Muscle of leg (tissue), 3 donors: ENCODE measurements at regions not wholly inside any gene's neighbourhood (a gene's known extent, or its start where the extent isn't known, plus 50 kb on each side); places are given as distances from the start of the nearest gene placed in this dataset.
"Not testable (repeated sequence)": the region's sequence is repeated elsewhere in the genome, so short reads cannot be mapped to it uniquely, and the experiment has no call there.

ENCODE experiments used
- DNase-seq: peaks from one replicate; pipeline ENCODE4 v3.0.0; 2013
- H3K27ac ChIP-seq: one replicate; pipeline ENCODE4 v1.5.1; 2013; ENCODE audit warnings: mild to moderate bottlenecking, low read length, control low read depth
- H3K27me3 ChIP-seq: one replicate; pipeline ENCODE4 v1.6.1; 2013; ENCODE audit warnings: low read length; ENCODE audit not compliant: control insufficient read depth, insufficient read depth
- H3K36me3 ChIP-seq: one replicate; pipeline ENCODE4 v1.6.1; 2013; ENCODE audit warnings: low read length; ENCODE audit not compliant: control insufficient read depth, insufficient read depth
- H3K4me1 ChIP-seq: one replicate; pipeline ENCODE4 v1.6.1; 2013; ENCODE audit warnings: low read length; ENCODE audit not compliant: control insufficient read depth, insufficient read depth
- H3K4me3 ChIP-seq: one replicate; pipeline ENCODE4 v1.5.1; 2013; ENCODE audit warnings: low read length, control low read depth
- H3K9me3 ChIP-seq: replicated peaks from 2 replicates; pipeline ENCODE4 v1.6.1; 2013; ENCODE audit warnings: low read depth, low read length; ENCODE audit not compliant: control insufficient read depth
- WGBS: methylation state at CpG from one replicate; pipeline ENCODE4 v1.1.5; 2013; ENCODE audit warnings: missing lambda C conversion rate; ENCODE audit not compliant: insufficient coverage; 5-methylcytosine and 5-hydroxymethylcytosine counted together

GRCh38 chr13:75961911-75962310 is 325.8 kb downstream of the LMO7 start:
- DNase-seq, result peak; percentile 47
- H3K4me3 ChIP-seq, result no peak overlapping the region
- H3K27me3 ChIP-seq, result no peaks in the 10 kb centered on the region
- no peaks in the 10 kb centered on the region for H3K36me3 ChIP-seq
- H3K27ac ChIP-seq, result no peak overlapping the region
- H3K9me3 ChIP-seq, result no peaks in the 10 kb centered on the region
- no CpG with 5 or more reads among the region's 2 CpGs for WGBS
- no peaks in the 10 kb centered on the region for H3K4me1 ChIP-seq

DNA sequence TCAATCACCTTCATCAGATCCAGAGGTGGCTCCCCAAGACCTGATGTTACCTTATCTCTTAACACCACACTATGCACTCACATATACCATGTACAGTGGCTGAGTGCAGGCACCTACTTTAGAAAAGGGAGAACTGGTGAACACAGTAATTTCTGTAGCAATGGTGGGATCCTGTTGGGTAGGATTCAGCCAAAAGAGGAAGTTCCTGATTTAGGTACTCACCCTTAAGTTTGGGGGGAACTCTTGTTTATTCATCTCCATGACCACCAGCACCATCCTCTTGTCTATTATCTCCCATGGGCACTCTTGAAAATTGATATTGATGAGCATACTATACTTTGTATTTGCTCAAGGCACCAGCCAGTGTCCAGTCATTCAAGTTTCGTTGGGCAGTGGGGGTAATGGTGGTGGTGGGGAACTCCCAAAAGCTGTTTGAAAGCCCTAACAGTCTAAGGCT is 324.4 kb downstream of the LMO7 start:
- H3K27ac ChIP-seq, result no peak overlapping the region
- no peaks in the 10 kb centered on the region for H3K9me3 ChIP-seq
- no peak overlapping the region for H3K4me3 ChIP-seq
- no peaks in the 10 kb centered on the region for H3K4me1 ChIP-seq
- no peaks in the 10 kb centered on the region for H3K27me3 ChIP-seq
- H3K36me3 ChIP-seq, result no peaks in the 10 kb centered on the region
- no peak for DNase-seq
- WGBS, result 100% methylated on average over 1 of the region's 1 CpG

- no peaks in the 10 kb centered on the region for H3K36me3 ChIP-seq
- no peak overlapping the region for H3K4me3 ChIP-seq
- H3K4me1 ChIP-seq, result no peaks in the 10 kb centered on the region
- no peak overlapping the region for H3K27ac ChIP-seq
- no peak for DNase-seq
- WGBS, result 44% methylated on average over 2 of the region's 3 CpGs
- H3K9me3 ChIP-seq, result no peaks in the 10 kb centered on the region
- H3K27me3 ChIP-seq, result no peaks in the 10 kb centered on the region
Observed at GRCh38 chr13:75959861-75960481, 323.8 kb downstream of the LMO7 start.

DNA sequence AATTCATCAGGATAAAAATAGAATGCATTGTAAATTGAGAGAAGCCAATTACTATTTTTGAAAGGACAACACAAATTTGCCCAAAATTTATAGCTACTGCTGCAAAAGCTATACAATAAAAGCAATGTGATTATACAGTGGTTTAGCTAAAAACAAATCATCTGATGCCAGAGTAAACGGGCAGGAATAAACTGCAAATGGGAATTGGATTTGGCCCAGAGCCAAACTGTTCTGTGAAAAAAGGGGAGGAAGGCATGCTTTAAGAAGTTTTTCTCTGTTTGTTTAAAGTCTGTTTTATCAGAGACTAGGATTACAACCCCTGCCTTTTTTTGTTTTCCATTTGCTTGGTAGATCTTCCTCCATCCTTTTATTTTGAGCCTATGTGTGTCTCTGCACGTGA is 317.5 kb downstream of the LMO7 start:
- H3K27me3 ChIP-seq, H3K4me1 ChIP-seq: not testable (repeated sequence)
- 67% methylated on average over 1 of the region's 2 CpGs for WGBS

DNA sequence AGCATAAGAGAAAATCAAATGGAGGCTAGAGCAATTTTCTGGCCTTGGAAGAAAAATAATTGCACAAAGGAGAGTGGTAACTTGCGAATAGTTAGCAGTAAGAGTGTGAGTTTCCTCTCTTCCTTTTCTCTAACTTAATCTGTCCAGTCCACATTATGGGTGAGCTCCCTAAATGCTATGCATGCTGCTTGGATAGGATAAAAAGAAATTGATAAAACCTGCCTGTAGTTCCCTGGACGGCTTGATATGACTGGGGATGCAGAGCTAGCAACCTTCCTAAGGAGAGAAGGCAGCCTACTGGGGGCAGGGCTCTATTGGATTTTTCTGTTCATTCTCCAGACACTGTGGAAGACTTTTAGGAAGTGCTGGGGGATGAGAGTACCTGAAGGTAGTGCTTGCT is 311.3 kb downstream of the LMO7 start:
- H3K27ac ChIP-seq, result peak overlapping the region; percentile 57
- H3K9me3 ChIP-seq, result no peaks in the 10 kb centered on the region
- 86% methylated on average over 1 of the region's 2 CpGs for WGBS
- H3K27me3 ChIP-seq, result no peaks in the 10 kb centered on the region
- no peaks in the 10 kb centered on the region for H3K36me3 ChIP-seq
- H3K4me1 ChIP-seq, result peaks cover 11% of the 10 kb centered on the region
- no peak for DNase-seq
- no peak overlapping the region for H3K4me3 ChIP-seq

More for the DNA sequence above, 317.5 kb downstream of the LMO7 start:
- not testable (repeated sequence) for H3K27ac ChIP-seq, DNase-seq, H3K36me3 ChIP-seq, H3K4me3 ChIP-seq, H3K9me3 ChIP-seq

DNA sequence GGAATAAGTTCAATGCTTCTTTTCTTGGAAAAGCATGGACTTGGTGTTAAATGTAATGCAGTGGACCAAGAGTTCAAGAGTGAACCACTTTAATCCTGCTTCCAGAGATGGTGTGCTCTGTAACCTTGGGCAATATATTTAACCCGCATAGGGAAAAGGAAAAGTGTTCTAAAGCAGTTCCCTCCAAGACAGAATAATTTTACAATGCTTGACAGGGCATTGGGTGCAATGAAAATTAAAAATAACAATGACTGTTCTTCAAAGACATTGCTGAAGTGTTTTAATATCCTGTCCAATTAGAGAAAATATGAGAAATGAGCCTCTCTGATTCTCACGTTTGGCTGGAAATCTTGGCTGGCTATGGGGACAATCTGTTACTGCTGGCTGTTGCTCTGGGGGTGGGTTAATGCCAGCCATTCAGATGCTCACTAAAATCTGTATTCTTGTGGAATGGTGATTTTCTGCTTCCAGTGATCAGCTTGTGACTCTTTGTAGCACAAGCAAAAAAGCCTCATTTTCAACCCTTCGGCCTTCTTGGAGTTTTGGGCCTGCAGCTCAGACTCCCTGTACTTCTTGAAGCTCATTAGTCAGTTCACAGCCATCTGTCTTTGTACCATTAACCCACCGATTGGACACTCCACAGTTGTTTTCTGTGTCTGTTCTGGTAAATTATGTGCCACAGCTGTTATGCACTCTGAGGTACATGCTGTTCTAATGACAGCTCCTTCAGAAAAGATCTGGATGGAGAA is 310.6 kb downstream of the LMO7 start:
- peak; percentile 69 for DNase-seq
- H3K4me1 ChIP-seq, result peaks cover 11% of the 10 kb centered on the region
- no peak overlapping the region for H3K4me3 ChIP-seq
- H3K9me3 ChIP-seq, result no peaks in the 10 kb centered on the region
- WGBS, result 50% methylated on average over 1 of the region's 4 CpGs
- H3K27ac ChIP-seq, result peak overlapping the region; percentile 57
- H3K36me3 ChIP-seq, result no peaks in the 10 kb centered on the region
- H3K27me3 ChIP-seq, result no peaks in the 10 kb centered on the region

DNA sequence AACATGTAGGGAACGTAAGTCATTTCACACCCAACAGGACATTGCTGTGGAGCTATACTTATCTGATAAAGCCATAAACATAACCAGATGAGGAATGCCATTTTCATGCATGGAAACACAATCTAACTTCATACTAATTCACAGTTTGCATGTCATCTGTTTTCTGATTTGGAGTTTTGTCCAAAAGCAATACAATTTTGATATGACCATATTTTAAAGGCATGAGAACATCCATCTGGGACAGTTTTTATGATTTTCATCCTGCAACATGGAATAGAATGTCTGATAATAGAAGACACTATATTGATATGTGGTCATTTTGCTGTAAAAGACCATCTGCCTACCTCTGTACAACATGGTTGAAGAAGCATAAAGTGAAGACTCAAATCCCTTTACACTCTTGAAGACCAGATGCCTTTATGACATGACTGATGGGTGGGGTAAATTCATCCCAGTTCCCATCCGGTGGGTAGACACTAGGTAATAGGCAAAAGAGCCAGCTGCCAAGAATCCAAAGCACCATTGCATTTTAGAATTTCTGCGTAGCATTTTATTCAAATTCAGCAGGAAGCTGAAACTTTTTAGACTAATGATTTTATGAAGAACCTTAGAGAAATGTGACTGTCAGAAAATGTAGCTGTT is 309.8 kb downstream of the LMO7 start:
- Histone ChIP-seq H3K36me3 (no peaks in the 10 kb centered on the region), H3K27me3 (no peaks in the 10 kb centered on the region), H3K4me3 (no peak overlapping the region), H3K4me1 (peaks cover 11% of the 10 kb centered on the region), H3K27ac (no peak overlapping the region), H3K9me3 (no peaks in the 10 kb centered on the region)
- no peak for DNase-seq
- WGBS, result 83% methylated on average over 1 of the region's 3 CpGs

DNA sequence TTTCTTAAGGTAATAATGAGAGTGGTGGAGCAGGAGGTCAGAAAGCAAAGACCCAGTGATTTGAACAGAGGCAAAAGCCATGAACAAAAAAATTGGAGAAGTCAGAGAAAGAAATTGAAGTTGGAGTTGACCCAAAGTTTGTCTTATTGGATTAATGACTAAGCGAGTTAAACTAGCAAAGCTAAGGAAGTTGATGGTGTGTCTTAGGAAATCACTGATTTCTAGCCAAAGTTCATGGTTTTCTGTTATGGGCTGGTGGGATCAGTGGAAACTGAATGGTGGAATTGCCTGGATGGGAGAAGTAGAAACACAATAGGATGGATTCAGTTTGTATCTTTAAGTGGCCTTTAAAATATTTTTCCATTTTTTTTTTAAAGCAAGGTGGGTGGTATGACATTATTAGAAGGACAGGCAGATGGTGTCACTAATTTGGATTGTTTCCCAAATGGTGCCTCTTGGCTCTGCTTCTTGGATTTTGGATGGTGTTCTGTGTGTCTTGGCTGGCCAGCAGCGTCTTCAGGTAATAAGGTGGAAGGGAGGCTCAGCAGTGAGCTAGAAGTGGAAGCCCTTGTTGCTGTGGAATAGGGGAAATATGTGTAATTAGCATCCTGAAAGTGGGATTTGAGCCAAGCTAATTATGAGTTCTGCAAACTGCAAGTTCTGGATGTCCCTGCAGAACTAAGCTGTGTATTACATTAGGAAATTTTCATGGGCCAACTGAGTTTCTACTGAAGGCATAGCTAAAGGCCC is 302.9 kb downstream of the LMO7 start:
- 78% methylated on average over 2 of the region's 2 CpGs for WGBS
- Histone ChIP-seq H3K27me3 (no peaks in the 10 kb centered on the region), H3K27ac (no peak overlapping the region), H3K36me3 (no peaks in the 10 kb centered on the region), H3K4me1 (no peaks in the 10 kb centered on the region), H3K4me3 (no peak overlapping the region), H3K9me3 (no peaks in the 10 kb centered on the region)
- DNase-seq, result no peak

DNA sequence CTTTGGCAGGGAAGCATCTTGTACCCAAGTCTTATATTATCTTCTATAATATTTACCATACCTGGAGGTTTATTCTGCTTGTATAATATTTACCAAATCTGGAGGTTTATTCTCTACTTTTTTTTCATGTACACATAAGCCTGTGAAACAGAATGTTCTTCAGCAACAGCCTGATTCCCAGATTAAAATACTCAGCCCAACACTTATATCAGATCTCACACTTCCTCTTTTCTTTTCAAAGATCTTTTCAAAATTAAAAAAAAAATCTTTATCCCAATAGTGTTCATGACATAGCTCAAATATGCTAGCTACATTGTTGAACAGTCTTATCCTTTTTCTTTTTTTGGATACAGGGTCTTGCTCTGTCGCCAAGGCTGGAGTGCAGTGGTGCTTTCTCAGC is 300.7 kb downstream of the LMO7 start:
- WGBS, result 88% methylated on average over 1 of the region's 1 CpG
- no peaks in the 10 kb centered on the region for H3K4me1 ChIP-seq
- DNase-seq, result no peak
- H3K27me3 ChIP-seq, result no peaks in the 10 kb centered on the region
- no peak overlapping the region for H3K4me3 ChIP-seq
- H3K9me3 ChIP-seq, result no peaks in the 10 kb centered on the region
- H3K27ac ChIP-seq, result no peak overlapping the region
- H3K36me3 ChIP-seq, result no peaks in the 10 kb centered on the region

DNA sequence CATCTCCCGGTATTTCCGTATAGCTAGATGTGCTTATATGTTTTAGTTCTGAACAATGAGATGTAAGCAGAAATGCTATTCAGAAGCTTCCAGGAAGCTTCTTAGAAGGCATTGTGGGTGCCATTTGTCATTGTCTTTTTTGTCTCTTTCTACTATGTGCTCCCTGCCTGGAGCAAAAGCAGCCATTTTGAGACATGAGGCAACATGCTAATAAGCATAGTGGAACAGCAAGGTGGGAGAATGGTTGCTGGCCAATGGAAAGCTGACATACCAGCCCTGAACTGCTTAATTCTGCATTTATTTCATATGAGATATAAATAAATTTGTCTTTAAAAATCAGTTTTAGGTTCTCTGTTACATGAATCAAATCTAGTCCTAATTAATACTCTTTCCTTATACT is 299.7 kb downstream of the LMO7 start:
- Histone ChIP-seq H3K9me3 (no peaks in the 10 kb centered on the region), H3K36me3 (no peaks in the 10 kb centered on the region), H3K4me1 (no peaks in the 10 kb centered on the region), H3K27ac (no peak overlapping the region), H3K4me3 (no peak overlapping the region), H3K27me3 (no peaks in the 10 kb centered on the region)
- DNase-seq, result no peak
- WGBS, result no CpG with 5 or more reads among the region's 2 CpGs
